ENCODE measurements at regions not wholly inside any gene's neighbourhood (a gene's known extent, or its start where the extent isn't known, plus 50 kb on each side); places are given as distances from the start of the nearest gene placed in this dataset.

DNA sequence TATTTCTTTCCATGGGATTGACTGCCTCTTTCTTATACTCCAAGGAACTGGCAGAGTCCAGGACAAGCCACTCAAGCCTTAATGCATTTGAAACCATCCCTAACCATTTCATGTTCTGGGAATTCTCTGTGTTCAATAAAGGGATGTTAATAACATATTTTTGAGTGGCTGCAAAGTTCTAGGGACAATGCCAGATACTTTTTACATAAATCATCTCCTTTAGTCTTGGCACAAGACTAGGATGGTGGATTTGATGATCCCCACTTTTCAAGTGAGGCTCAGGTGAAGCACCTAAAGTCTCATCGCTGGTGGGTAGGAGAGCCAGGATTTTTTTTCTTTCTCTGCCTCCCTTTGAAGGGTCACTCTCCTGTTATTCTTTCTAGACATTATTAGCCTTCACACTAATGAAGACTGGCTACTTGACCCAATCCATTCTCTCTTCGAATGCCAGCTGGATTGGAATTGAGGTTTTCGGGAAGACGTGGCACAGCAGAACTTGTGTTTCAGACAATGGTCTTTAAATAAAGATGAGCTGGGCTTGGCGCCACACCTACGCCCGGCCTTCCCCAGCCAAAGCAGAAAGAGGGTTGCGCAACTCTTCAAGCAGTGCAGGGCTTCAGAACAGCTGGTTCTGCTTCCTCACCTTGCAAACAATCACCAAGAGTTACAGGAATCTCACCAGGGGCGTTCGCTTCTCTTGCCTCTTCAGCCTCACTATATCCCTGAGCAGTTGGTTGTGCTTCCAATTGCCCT lies 73.8 kb upstream of the BMPER start:
- in situ Hi-C loops (cut with HindIII; ENCODE audit: low sequenced_read_pairs) = no loop called here
- DNase-seq (ENCODE audit: low spot score) = no peak

DNA sequence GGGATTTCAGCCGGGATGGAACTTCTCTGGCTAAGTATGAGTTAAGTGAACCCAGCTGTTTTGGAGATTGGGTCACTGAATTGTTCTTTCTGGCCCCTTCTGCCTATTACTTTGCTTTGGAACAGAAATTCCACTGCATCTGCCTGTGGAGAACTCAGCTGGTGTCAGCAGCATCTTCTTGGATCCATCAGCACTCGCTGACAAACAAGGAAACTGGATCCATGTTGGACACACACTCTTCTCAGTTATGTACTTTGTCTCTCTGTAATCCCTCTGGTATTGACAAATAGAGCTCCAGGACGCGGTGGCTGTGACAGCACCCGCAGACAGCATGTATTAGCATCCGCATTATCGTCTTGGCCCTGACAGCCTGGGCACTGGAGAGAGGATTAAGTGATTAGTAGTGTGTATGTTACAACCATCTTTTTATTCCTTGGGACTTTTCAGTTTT lies 73.0 kb upstream of the BMPER start:
- no peak for DNase-seq (ENCODE audit: low spot score)
- in situ Hi-C loops (cut with HindIII; ENCODE audit: low sequenced_read_pairs) = no loop called here

DNA sequence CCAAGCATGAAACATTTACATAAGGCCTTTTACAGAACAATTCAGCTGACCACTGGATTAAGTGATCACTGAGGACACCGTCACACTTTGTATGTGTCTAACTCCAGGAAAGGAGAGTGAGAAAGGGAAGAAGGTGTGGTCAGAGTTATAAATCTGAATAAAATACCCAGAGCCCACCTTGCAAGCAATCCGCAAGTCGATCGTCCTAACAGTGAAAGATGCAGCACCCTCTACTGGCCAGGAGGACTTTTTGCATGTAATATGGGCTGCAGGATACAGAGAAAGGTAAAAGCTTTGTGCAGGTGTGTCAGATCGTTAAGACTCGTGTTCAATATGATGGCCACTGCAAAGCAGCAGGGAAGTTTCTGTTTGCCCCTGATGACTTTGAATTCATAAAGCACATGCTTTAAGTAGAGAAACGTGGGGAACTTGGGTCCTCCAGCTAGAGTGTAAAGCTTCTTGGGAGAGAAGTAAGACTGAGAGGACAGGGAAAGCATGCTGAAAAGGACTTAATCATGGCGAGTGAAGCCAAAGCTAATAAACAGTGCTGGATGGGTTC lies 68.5 kb upstream of the BMPER start:
- in situ Hi-C loops (cut with HindIII; ENCODE audit: low sequenced_read_pairs) = no loop called here
- DNase-seq (ENCODE audit: low spot score) = no peak

DNA sequence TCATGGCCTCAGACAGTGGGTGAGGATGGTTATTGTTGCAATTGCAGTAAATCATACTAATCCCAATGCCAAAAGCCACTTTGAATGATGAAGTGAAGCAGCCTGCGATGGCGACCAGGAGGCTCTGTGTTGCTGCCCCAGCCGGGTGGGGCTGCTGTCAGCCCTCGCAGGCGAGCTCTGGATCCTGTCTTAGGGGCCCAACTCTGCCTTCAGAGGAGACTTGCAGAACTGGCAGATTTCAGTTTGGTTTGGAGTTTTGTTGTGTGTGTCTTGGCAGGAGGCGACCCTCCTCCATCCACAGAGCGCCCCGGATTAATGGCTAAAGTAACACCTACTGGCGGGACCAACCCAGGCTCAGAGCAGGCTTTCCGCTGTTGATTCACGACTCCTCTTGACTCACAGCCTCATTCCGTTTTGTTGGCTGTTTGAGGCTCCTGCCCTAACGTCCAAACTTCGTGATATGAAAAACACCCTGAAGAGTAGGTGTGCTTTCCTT lies 67.9 kb upstream of the BMPER start:
- DNase-seq (ENCODE audit: low spot score) = no peak
- in situ Hi-C loops (cut with HindIII; ENCODE audit: low sequenced_read_pairs) = no loop called here

DNA sequence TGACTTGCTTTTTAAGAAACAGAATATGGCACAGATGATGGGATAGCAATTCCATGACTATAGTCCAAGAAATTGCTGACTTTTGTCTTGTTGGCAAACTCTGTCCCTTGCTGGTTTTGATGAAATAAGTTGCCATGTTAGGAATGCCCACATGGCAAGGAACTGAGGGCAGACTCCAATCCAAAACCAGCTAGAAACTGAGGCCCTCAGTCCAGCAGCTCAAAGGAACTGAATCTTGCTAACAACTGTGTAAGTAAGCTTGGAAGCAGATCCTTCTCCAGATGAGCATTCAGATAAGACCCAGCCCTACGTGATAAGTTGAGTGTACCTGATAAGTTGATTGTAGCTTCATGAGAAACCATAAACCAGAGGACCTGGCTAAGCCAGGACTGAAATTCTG lies 64.3 kb upstream of the BMPER start:
- in situ Hi-C loops (cut with HindIII; ENCODE audit: low sequenced_read_pairs) = no loop called here
- DNase-seq (ENCODE audit: low spot score) = no peak

DNA sequence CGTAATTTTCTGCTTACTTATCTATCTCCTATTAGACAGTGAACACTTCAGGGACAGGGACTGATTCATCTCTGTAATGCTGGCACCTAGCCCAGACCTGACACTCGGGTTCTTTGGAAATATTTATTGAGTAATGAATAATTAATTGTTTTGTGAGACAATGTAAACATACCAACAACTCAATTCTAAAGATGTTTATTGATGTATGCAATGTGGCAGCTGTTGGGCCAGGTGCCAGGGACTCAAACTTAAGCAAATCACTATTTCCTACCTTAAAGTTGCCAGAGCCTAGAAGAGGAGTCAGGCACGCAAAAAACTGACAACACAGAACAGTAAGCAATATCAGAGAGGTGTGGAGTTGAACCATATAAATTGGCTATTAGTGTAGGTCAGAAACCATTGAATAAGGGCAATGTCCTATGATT lies 63.6 kb upstream of the BMPER start:
- in situ Hi-C loops (cut with HindIII; ENCODE audit: low sequenced_read_pairs) = no loop called here
- DNase-seq (ENCODE audit: low spot score) = no peak

DNA sequence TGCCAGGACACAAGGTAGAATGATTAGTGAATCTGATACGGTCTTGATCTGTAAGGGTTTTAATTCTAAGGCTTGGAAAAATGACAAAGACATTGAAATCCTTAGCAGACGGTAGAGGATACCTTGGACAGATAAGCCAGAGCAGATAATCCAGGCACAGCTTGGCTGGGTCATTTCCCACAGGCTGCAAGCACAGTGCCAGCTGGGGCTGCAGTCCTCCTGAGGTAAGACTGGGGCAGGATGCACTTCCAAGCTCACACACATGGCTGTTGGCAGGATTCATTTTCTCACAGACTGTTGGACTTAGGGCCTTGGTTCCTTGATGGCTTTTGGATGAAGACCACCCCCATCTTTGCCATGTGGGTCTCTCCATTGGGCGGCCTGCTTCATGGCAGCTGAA lies 63.2 kb upstream of the BMPER start:
- DNase-seq (ENCODE audit: low spot score) = peak; percentile 51
- in situ Hi-C loops (cut with HindIII; ENCODE audit: low sequenced_read_pairs) = no loop called here

DNA sequence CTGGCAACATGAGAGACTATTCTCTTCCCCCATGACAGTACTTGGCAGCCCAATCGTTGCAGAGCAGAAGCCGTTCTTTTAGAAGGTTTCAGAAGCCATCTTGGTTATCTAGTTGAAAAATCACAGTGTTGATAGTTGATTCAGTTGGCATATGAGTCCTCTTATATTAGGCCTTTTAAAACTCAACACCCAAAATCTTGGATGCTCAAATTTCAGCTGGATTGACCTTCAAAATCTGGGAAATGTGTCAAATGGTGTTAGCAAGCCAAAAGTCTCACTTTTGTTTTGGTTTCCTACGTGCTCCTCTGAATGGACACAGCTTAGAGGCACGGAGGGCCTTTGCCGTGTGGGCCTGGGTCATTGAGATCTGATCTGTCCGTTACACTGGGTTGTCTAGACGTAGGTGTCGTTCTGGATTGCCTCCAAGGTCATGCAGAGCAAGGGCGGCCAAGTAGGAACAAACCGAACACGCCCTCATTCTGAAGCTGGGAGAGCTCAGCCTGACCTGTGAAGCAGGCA lies 59.3 kb upstream of the BMPER start:
- in situ Hi-C loops (cut with HindIII; ENCODE audit: low sequenced_read_pairs) = no loop called here

DNA sequence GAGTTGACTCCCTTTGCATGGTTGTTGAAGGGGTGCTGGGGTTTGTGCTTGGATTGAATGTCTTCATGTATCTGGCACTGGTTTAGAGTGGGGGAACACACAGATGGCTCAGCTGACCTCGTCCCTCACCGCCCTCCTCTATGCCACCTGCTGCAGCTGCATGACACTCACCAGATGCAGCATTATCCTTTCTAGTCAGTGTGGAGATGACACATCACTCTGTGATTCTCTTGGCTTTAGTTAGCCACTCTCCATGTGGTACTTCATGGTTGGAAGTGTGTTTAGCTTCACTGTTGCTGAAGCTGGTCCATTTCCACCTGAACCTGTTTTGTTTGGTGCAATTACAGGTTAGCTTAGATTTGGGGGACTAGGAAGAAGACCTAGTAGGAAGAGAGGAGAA lies 56.3 kb upstream of the BMPER start:
- no peak for DNase-seq (ENCODE audit: low spot score)
- in situ Hi-C loops (cut with HindIII; ENCODE audit: low sequenced_read_pairs) = no loop called here

More for the DNA sequence above, 59.3 kb upstream of the BMPER start:
- DNase-seq (ENCODE audit: low spot score) = no peak

DNA sequence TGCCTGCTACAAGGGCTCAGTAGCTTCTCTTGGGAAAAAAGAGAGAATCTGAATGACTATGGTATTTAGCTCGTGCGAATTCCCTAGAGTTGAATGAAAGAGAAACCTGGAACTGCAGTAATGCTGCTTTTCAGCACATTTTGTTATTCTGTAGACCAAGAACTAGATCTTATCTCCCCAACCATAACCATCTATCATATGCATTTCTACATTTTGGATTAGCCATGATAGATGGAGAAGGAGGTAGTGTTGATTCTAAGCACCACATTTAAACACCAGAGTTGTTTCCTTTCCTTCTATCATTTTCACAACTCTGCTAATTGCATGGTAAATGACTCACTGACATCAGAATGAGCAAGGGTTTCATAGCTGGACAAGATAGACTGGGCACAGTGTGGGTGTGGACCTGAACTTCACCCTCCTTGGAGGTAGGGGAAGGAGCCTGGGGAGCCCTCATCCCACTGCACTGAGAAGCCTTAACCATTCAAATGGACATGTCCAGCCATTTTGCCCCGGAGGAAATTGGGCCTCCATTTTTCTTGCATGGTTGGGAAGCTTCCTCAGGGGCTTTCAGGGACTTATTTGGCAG lies 55.3 kb upstream of the BMPER start:
- in situ Hi-C loops (cut with HindIII; ENCODE audit: low sequenced_read_pairs) = no loop called here
- DNase-seq (ENCODE audit: low spot score) = no peak

DNA sequence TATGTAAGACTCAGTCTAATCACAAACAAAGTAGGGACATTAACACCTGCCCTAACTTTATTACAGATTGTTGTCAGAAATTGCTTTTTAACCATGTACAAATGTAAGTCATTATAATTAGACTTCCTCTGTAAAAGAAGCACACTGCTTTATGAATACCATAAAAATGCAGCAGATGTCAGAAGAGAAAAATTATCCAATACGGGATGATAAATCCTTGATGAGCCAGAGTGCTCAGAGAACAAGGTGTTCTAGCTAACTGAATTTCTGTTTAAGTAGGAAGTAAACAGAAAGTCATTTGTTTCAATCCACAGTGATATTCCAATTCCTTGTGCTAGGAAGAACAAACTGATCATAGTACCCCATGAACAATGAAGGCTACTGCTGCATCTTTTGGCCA lies 54.6 kb upstream of the BMPER start:
- no peak for DNase-seq (ENCODE audit: low spot score)
- in situ Hi-C loops (cut with HindIII; ENCODE audit: low sequenced_read_pairs) = no loop called here

DNA sequence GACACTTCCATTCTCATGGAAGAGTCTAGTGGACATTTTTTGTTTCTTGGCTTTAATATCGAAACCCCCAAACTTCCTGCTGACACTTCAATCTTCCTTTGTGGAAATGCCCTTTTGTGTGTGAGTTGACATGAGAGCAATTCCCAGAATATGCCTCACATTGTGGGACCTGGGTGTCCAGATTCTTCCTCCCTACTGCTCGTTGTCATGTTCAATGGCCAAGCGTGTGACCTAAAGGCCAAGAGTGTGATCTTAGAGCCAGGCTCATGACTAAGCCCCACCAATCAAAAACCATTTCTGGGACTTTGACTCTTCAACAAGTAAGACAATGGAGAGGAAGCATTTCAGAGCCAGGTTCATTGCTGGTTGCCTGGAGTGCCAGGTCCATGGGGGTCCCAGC lies 52.5 kb upstream of the BMPER start:
- in situ Hi-C loops (cut with HindIII; ENCODE audit: low sequenced_read_pairs) = no loop called here
- no peak for DNase-seq (ENCODE audit: low spot score)

DNA sequence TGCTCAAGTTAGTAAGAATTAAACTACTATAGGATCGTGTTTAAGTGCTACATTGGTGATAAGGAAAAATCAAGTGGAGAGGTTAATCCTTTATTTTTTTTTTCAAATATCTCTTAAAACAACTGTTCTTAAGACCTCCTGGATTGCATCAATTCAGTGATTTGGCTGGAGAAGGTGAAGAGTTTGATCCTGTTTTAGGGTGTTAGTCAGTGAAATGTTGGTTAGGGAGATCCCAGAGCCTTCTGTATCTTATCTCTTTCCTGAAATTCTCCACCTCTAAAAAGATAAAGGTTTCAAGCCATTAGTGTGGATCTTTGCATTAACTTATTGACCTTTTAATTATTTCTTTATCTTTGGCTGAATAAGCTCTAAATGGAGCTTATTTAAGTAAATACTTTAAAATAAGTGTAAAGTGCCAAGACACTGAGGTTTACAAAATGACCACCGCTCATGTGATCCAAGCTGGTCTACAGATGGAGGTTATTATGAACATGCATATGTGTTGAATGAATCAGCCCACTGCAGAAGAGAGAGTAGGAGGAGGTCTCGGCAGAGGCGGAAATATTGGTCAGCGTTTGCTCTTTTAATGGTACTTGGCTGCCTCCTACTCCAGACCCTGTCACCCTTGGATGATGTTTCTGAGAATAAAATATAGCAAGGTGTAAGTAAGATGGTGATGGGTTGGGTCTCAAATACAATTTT lies 51.8 kb upstream of the BMPER start:
- in situ Hi-C loops (cut with HindIII; ENCODE audit: low sequenced_read_pairs) = no loop called here
- DNase-seq (ENCODE audit: low spot score) = no peak

DNA sequence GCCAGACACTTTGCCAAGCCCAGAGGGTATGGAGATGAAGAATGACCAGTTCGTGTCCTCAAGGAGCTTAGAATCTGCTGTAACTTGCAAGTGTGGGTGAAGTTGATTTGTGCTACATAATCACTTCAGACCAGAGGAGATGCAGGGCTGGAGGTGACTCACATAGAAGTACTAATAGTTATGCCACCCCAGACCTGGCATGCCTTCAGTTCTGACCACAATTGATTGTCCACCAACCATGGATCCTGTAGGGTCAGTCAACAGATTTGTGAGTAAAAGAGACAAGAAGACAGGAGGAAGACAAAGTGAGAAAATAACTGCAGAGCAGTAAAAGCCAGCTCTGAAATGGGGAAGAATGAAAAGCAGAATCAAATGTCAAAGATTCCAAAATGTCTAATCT lies 51.2 kb upstream of the BMPER start:
- in situ Hi-C loops (cut with HindIII; ENCODE audit: low sequenced_read_pairs) = no loop called here
- no peak for DNase-seq (ENCODE audit: low spot score)

DNA sequence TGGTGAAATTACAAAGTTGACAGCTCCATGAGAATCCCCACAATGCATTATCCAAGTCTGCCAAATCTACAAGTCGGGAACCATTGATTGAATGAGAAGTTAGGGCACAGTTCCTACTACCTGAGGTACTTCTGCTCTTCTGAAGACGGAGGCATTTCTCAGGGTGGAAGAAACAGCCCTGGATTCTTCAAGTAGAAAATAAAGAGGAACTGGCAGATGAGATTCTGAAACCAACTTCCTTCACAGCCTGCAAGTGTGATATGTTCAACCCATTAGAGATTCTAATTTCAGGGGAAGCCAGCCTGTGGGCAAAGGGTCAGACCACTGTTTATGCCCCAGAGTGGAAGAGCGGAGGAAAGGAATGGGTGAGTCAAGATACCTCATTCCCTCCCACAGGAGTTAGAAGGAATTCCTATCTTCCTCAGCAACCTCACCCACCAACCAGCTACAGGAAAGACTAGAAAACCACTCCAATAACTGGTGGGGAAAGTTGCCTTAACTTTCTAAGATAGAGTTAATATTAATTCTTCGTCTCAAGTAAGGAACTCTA lies 50.5 kb upstream of the BMPER start:
- DNase-seq (ENCODE audit: low spot score) = no peak
- in situ Hi-C loops (cut with HindIII; ENCODE audit: low sequenced_read_pairs) = no loop called here
